Mucosa of descending colon (tissue), 3 donors: ENCODE measurements at regions not wholly inside any gene's neighbourhood (a gene's known extent, or its start where the extent isn't known, plus 50 kb on each side); places are given as distances from the start of the nearest gene placed in this dataset.

Source experiments
- ATAC-seq: fragments of 200-7000 bp; cut with Tn5 transposase; one replicate; pipeline ENCODE4 v1.9.1; 2020; ENCODE audit warnings: mild to moderate bottlenecking, moderate library complexity
- DNase-seq, 3 donors: peaks; one replicate each; pipeline ENCODE4 v3.0.0-alpha.2; 2020
- H3K36me3 ChIP-seq: fragments of 200-600 bp; one replicate; pipeline ENCODE4 v1.8.0; 2021; ENCODE audit warnings: low read depth, mild to moderate bottlenecking
- H3K4me1 ChIP-seq: fragments of 200-600 bp; one replicate; pipeline ENCODE4 v1.8.0; 2021; ENCODE audit warnings: low read depth, mild to moderate bottlenecking
- H3K4me3 ChIP-seq: fragments of 200-600 bp; one replicate; pipeline ENCODE4 v1.8.0; 2021; ENCODE audit warnings: mild to moderate bottlenecking
- H3K9me3 ChIP-seq: fragments of 200-600 bp; one replicate; pipeline ENCODE4 v1.8.0; 2021; ENCODE audit warnings: mild to moderate bottlenecking
- CTCF ChIP-seq: fragments of 200-600 bp; IDR thresholded peaks from one replicate; pipeline ENCODE4 v1.8.0; 2022; ENCODE audit warnings: antibody characterized with exemption, mild to moderate bottlenecking
- intact Hi-C, 2 donors: fragments of 100-400 bp; cut with DNase I in 1 of 2; cut with micrococcal nuclease in 1 of 2; formaldehyde crosslinking; loops; one replicate each; pipeline versions ENCODE4 v1.11.0 to v1.11.1; 2022; cut with DNase I, micrococcal nuclease
- donor health status: DM: no; HTN: no; CAD: no; lungs with moderate emphysema.
- donor health status: DM: no; HTN: no; CAD: no.
- donor health status: DM: no; HTN: yes; CAD: no.

GRCh38 chr6:170013815-170014214 is 262.4 kb downstream of the ERMARD start:
- no peak for TF ChIP-seq CTCF
- ATAC-seq (no peak), DNase-seq (no peak)
- no peak overlapping the region for H3K4me3 ChIP-seq
- H3K9me3 ChIP-seq, result no peaks in the 10 kb centered on the region
- H3K4me1 ChIP-seq, result no peaks in the 10 kb centered on the region
- H3K36me3 ChIP-seq, result no peaks in the 10 kb centered on the region
- intact Hi-C loops, result no loop called here

GRCh38 chr6:170012037-170012330 is 260.6 kb downstream of the ERMARD start:
- intact Hi-C loops, result no loop called here
- TF ChIP-seq CTCF, result no peak
- Histone ChIP-seq H3K36me3 (no peaks in the 10 kb centered on the region), H3K9me3 (no peaks in the 10 kb centered on the region), H3K4me3 (no peak overlapping the region), H3K4me1 (no peaks in the 10 kb centered on the region)
- ATAC-seq (no peak), DNase-seq (no peak)

- H3K36me3 ChIP-seq, result no peaks in the 10 kb centered on the region
- no peak for ATAC-seq
- no peaks in the 10 kb centered on the region for H3K4me1 ChIP-seq
- H3K9me3 ChIP-seq, result no peaks in the 10 kb centered on the region
- TF ChIP-seq CTCF, result no peak
- intact Hi-C loops, result no loop called here
- H3K4me3 ChIP-seq, result no peak overlapping the region
- DNase-seq, result no peak
These were observed 260.0 kb downstream of the ERMARD start for GRCh38 chr6:170011204-170012036.

- no peaks in the 10 kb centered on the region for H3K4me1 ChIP-seq
- H3K36me3 ChIP-seq, result no peaks in the 10 kb centered on the region
- H3K4me3 ChIP-seq, result no peak overlapping the region
- no peak for TF ChIP-seq CTCF
- ATAC-seq (no peak), DNase-seq (no peak)
- H3K9me3 ChIP-seq, result no peaks in the 10 kb centered on the region
- intact Hi-C loops, result no loop called here
These were observed 259.3 kb downstream of the ERMARD start for GRCh38 chr6:170010665-170011203.

GRCh38 chr6:170008294-170008785 is 256.9 kb downstream of the ERMARD start:
- intact Hi-C loops, result no loop called here

More at GRCh38 chr6:170008294-170008785, 256.9 kb downstream of the ERMARD start:
- ATAC-seq (no peak), DNase-seq (peak in 1 of 3 donors; percentile 9)
- no peak overlapping the region for H3K4me3 ChIP-seq
- no peak for TF ChIP-seq CTCF
- no peaks in the 10 kb centered on the region for H3K4me1 ChIP-seq
- H3K36me3 ChIP-seq, result no peaks in the 10 kb centered on the region
- peaks cover 10% of the 10 kb centered on the region for H3K9me3 ChIP-seq
